Neural cell (in vitro differentiated cells): ENCODE measurements at regions not wholly inside any gene's neighbourhood (a gene's known extent, or its start where the extent isn't known, plus 50 kb on each side); places are given as distances from the start of the nearest gene placed in this dataset.

Source experiments
- H2AFZ ChIP-seq: fragments of 200-600, 300-800 bp; sonication (generic), shearing (Covaris generic); 2 replicates; pipeline ENCODE4 v1.6.0; 2014; ENCODE audit warnings: low read depth, mild to moderate bottlenecking, antibody characterized with exemption, low read length, moderate library complexity
- H3F3A ChIP-seq: fragments of 200-600 bp; shearing (Covaris generic); 2 replicates; pipeline ENCODE4 v1.6.1; 2016; ENCODE audit warnings: mild to moderate bottlenecking, moderate library complexity, mixed read lengths, antibody characterized with exemption, low read length; ENCODE audit not compliant: insufficient read depth, poor library complexity, severe bottlenecking
- H3K27ac ChIP-seq: fragments of 200-600, 300-800 bp; sonication (generic), shearing (Covaris generic); 2 replicates; pipeline ENCODE4 v1.5.1; 2014; ENCODE audit warnings: mild to moderate bottlenecking, low read length, moderate library complexity
- H3K27me3 ChIP-seq: fragments of 300-800, 200-600 bp; sonication (generic), shearing (Covaris generic); 2 replicates; pipeline ENCODE4 v1.6.0; 2014; ENCODE audit warnings: mild to moderate bottlenecking, low read depth, low read length, moderate library complexity; ENCODE audit not compliant: insufficient read depth
- H3K36me3 ChIP-seq: fragments of 300-800, 200-600 bp; sonication (generic), shearing (Covaris generic); 2 replicates; pipeline ENCODE4 v1.5.1; 2014; ENCODE audit warnings: mild to moderate bottlenecking, antibody characterized with exemption, low read length, moderate library complexity; ENCODE audit not compliant: insufficient read depth
- H3K4me2 ChIP-seq: fragments of 300-800, 200-600 bp; sonication (generic), shearing (Covaris generic); 2 replicates; pipeline ENCODE4 v1.6.0; 2014; ENCODE audit warnings: mild to moderate bottlenecking, low read length
- H3K4me3 ChIP-seq: fragments of 300-800, 200-600 bp; sonication (generic), shearing (Covaris generic); 2 replicates; pipeline ENCODE4 v1.5.1; 2014; ENCODE audit warnings: mild to moderate bottlenecking, low read length, moderate library complexity
- H3K79me2 ChIP-seq: fragments of 200-600 bp; shearing (Covaris generic); replicated peaks from 2 replicates; pipeline ENCODE4 v1.6.0; 2014; ENCODE audit warnings: mild to moderate bottlenecking, low read length, moderate library complexity; ENCODE audit not compliant: insufficient read depth
- H3K9ac ChIP-seq: fragments of 300-800, 200-600 bp; sonication (generic), shearing (Covaris generic); 2 replicates; pipeline ENCODE4 v1.6.1; 2016; ENCODE audit warnings: mild to moderate bottlenecking, low read length, mixed read lengths
- H3K9me2 ChIP-seq: fragments of 200-600 bp; shearing (Covaris generic); 2 replicates; pipeline ENCODE4 v1.6.1; 2016; ENCODE audit warnings: mild to moderate bottlenecking, low read length, mixed read lengths; ENCODE audit not compliant: insufficient read depth
- H3K9me3 ChIP-seq: fragments of 200-600, 300-800 bp; sonication (generic), shearing (Covaris generic); 2 replicates; pipeline ENCODE4 v1.6.1; 2016; ENCODE audit warnings: mild to moderate bottlenecking, mixed run types, low read length, moderate library complexity, mixed read lengths
- H4K20me1 ChIP-seq: fragments of 200-600 bp; shearing (Covaris generic); 2 replicates; pipeline ENCODE4 v1.6.1; 2016; ENCODE audit warnings: mild to moderate bottlenecking, mixed run types; ENCODE audit not compliant: insufficient read depth
- EP300 ChIP-seq: fragments of 450-650 bp; conservative IDR thresholded peaks from 2 replicates; pipeline ENCODE4 v1.6.1; 2014; ENCODE audit warnings: antibody characterized with exemption, mild to moderate bottlenecking, moderate library complexity; ENCODE audit not compliant: poor library complexity, severe bottlenecking
- EZH2 ChIP-seq: fragments of 200-600, 300-800 bp; shearing (Covaris generic), sonication (generic); IDR thresholded peaks from 2 replicates; pipeline ENCODE4 v1.6.1; 2014; ENCODE audit warnings: antibody characterized with exemption, low read length, borderline replicate concordance, mild to moderate bottlenecking; ENCODE audit not compliant: insufficient read depth, poor library complexity, severe bottlenecking
- MXI1 ChIP-seq: fragments of 450-650 bp; conservative IDR thresholded peaks from 2 replicates; pipeline ENCODE4 v1.6.1; 2014; ENCODE audit warnings: antibody characterized with exemption, mild to moderate bottlenecking; ENCODE audit not compliant: poor library complexity, severe bottlenecking
- POLR2AphosphoS5 ChIP-seq: IDR thresholded peaks from 2 replicates; pipeline ENCODE4 v1.6.1; 2012
- RAD21 ChIP-seq: fragments of 450-650 bp; conservative IDR thresholded peaks from 2 replicates; pipeline ENCODE4 v1.6.1; 2014; ENCODE audit warnings: antibody characterized with exemption, mild to moderate bottlenecking, moderate library complexity
- SMC3 ChIP-seq: fragments of 450-650 bp; conservative IDR thresholded peaks from 2 replicates; pipeline ENCODE4 v1.6.1; 2014; ENCODE audit warnings: antibody characterized with exemption, mild to moderate bottlenecking, moderate library complexity; ENCODE audit not compliant: poor library complexity
- TAF1 ChIP-seq: IDR thresholded peaks from 2 replicates; pipeline ENCODE4 v1.6.1; 2012; ENCODE audit warnings: low read depth
- TF ChIP-seq, protein P1 (sequence below): fragments of 450-650 bp; IDR thresholded peaks from 2 replicates; pipeline ENCODE4 v1.5.1; 2014; ENCODE audit warnings: antibody characterized with exemption, mild to moderate bottlenecking, moderate library complexity; ENCODE audit not compliant: poor library complexity, severe bottlenecking
- TF ChIP-seq, protein P2 (sequence below): IDR thresholded peaks from 2 replicates; pipeline ENCODE4 v1.6.1; 2012; ENCODE audit warnings: borderline replicate concordance

DNA sequence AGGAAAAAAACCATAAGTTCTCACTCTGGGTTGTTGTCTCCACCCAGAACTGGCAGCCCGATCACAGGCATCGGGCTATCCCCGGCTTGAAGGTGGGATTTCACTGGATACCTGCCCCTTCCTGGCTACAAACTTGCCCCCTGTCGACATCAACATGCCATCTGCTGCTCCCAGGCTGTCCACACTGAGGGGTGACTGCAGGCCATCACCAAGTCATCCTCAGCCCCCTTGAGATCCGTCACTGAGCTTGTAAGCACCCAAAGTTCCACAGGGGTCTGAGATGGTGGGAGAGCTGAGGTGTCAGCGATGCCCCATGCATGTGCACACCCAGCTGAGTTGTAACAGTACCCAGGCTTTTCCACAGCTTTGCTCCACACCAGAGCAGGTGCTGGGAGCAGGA, 211.0 kb downstream of the AMY1C start:
- Histone ChIP-seq H3K9me3 (no peaks in the 10 kb centered on the region), H3F3A (no peaks in the 10 kb centered on the region), H4K20me1 (no peaks in the 10 kb centered on the region), H3K27me3 (no peaks in the 10 kb centered on the region), H3K79me2 (no peaks in the 10 kb centered on the region), H3K27ac (no peak overlapping the region), H2AFZ (no peak overlapping the region), H3K36me3 (no peaks in the 10 kb centered on the region), H3K4me3 (no peak overlapping the region), H3K9me2 (no peaks in the 10 kb centered on the region), H3K4me2 (no peak overlapping the region), H3K9ac (no peak overlapping the region)
- TF ChIP-seq POLR2AphosphoS5, result no peak
- no peak for TF ChIP-seq TAF1
- TF ChIP-seq EP300, result no peak
- TF ChIP-seq MXI1, result no peak
- TF ChIP-seq EZH2, result no peak
- TF ChIP-seq, protein P1, sequence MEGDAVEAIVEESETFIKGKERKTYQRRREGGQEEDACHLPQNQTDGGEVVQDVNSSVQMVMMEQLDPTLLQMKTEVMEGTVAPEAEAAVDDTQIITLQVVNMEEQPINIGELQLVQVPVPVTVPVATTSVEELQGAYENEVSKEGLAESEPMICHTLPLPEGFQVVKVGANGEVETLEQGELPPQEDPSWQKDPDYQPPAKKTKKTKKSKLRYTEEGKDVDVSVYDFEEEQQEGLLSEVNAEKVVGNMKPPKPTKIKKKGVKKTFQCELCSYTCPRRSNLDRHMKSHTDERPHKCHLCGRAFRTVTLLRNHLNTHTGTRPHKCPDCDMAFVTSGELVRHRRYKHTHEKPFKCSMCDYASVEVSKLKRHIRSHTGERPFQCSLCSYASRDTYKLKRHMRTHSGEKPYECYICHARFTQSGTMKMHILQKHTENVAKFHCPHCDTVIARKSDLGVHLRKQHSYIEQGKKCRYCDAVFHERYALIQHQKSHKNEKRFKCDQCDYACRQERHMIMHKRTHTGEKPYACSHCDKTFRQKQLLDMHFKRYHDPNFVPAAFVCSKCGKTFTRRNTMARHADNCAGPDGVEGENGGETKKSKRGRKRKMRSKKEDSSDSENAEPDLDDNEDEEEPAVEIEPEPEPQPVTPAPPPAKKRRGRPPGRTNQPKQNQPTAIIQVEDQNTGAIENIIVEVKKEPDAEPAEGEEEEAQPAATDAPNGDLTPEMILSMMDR, result no peak
- no peak for TF ChIP-seq RAD21
- no peak for TF ChIP-seq SMC3
- TF ChIP-seq, protein P2, sequence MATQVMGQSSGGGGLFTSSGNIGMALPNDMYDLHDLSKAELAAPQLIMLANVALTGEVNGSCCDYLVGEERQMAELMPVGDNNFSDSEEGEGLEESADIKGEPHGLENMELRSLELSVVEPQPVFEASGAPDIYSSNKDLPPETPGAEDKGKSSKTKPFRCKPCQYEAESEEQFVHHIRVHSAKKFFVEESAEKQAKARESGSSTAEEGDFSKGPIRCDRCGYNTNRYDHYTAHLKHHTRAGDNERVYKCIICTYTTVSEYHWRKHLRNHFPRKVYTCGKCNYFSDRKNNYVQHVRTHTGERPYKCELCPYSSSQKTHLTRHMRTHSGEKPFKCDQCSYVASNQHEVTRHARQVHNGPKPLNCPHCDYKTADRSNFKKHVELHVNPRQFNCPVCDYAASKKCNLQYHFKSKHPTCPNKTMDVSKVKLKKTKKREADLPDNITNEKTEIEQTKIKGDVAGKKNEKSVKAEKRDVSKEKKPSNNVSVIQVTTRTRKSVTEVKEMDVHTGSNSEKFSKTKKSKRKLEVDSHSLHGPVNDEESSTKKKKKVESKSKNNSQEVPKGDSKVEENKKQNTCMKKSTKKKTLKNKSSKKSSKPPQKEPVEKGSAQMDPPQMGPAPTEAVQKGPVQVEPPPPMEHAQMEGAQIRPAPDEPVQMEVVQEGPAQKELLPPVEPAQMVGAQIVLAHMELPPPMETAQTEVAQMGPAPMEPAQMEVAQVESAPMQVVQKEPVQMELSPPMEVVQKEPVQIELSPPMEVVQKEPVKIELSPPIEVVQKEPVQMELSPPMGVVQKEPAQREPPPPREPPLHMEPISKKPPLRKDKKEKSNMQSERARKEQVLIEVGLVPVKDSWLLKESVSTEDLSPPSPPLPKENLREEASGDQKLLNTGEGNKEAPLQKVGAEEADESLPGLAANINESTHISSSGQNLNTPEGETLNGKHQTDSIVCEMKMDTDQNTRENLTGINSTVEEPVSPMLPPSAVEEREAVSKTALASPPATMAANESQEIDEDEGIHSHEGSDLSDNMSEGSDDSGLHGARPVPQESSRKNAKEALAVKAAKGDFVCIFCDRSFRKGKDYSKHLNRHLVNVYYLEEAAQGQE, result no peak

DNA sequence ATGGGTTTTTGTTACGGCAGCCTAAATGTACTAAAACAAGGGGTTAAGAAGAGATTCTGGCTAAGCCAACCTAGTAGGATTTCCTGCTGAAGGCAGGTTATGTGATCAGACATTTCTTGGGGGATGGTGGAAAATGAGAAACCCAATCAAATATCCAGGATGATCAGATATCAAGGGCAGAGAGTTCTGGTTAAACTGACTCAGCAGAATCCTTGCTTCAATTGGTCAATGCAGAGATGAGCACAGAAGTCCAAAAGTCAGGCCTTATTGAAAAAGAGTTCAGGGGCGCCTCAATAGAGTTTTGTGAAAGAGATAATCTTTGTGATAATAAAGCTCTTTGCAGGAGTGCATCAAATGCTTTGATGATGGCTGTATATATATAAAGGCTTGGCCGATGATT, 237.1 kb downstream of the AMY1C start:
- H3K4me2 ChIP-seq, result no peak overlapping the region
- H3K27ac ChIP-seq, result no peak overlapping the region
- no peaks in the 10 kb centered on the region for H3K9me2 ChIP-seq
- H3F3A ChIP-seq, result no peaks in the 10 kb centered on the region
- H2AFZ ChIP-seq, result no peak overlapping the region
- H4K20me1 ChIP-seq, result no peaks in the 10 kb centered on the region
- TF ChIP-seq TAF1 (no peak), EP300 (no peak), MXI1 (no peak)
- H3K36me3 ChIP-seq, result no peaks in the 10 kb centered on the region
- H3K79me2 ChIP-seq, result no peaks in the 10 kb centered on the region
- H3K9me3 ChIP-seq, result no peaks in the 10 kb centered on the region
- no peaks in the 10 kb centered on the region for H3K27me3 ChIP-seq
- no peak overlapping the region for H3K9ac ChIP-seq
- no peak overlapping the region for H3K4me3 ChIP-seq

DNA sequence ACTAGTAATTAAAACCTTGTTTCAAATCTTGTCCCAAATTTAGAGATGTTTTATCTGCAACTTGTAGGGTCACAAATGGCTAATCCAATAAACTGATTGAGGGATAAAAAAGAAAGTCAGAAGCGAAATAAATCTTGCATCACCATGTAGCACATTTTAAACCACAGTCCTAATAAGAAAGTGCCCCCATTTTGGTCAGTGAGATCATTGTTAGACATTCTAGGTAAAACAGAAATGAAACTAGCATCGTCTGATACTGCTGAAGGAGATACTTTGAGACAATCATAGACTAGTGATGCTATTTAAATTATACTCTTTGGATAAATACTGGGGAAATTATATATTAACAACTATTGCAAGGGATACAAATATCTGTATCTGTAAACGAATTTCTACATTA, 247.9 kb downstream of the AMY1C start:
- Histone ChIP-seq H3K9ac (no peak overlapping the region), H4K20me1 (no peaks in the 10 kb centered on the region)
- TF ChIP-seq SMC3 (no peak), POLR2AphosphoS5 (no peak), EZH2 (no peak), EP300 (no peak), RAD21 (no peak), MXI1 (no peak), TAF1 (no peak)
- TF ChIP-seq, protein P2, result no peak
- TF ChIP-seq, protein P1, result no peak

More for the DNA sequence above, 247.9 kb downstream of the AMY1C start:
- Histone ChIP-seq H3K79me2 (no peaks in the 10 kb centered on the region), H3K9me3 (no peaks in the 10 kb centered on the region), H3K36me3 (no peaks in the 10 kb centered on the region), H3K4me2 (no peak overlapping the region), H3K27ac (no peak overlapping the region), H2AFZ (no peak overlapping the region), H3K27me3 (no peaks in the 10 kb centered on the region), H3K4me3 (no peak overlapping the region), H3K9me2 (no peaks in the 10 kb centered on the region), H3F3A (no peaks in the 10 kb centered on the region)
